ENCODE measurements at regions not wholly inside any gene's neighbourhood (a gene's known extent, or its start where the extent isn't known, plus 50 kb on each side); places are given as distances from the start of the nearest gene placed in this dataset.

GRCh38 chr12:71057330-71057729, 100.5 kb downstream of the TSPAN8 start:
- DNase-seq, result peak; percentile 33
- no peaks in the 10 kb centered on the region for H3K36me3 ChIP-seq (replicated peaks in 1 of 2; ENCODE audit: control insufficient read depth in 1 of 2, insufficient read depth in 2 of 2, low read length in 1 of 2)
- H2AFZ ChIP-seq (ENCODE audit: low read depth), result no peak overlapping the region
- H3F3A ChIP-seq (replicated peaks; ENCODE audit: insufficient read depth), result no peaks in the 10 kb centered on the region
- H4K20me1 ChIP-seq (ENCODE audit: insufficient read depth), result no peaks in the 10 kb centered on the region
- no peak overlapping the region for H3K9ac ChIP-seq
- POLR2A ChIA-PET, result no interaction called here
- CTCF ChIA-PET, result no interaction called here
- H3K9me3 ChIP-seq, result no peaks in the 10 kb centered on the region; the same call in 1 of the 2 replicates
- no peaks in the 10 kb centered on the region for H3K27me3 ChIP-seq (ENCODE audit: insufficient read depth)
- H3K9me2 ChIP-seq, result no peaks in the 10 kb centered on the region
- H3K79me2 ChIP-seq (ENCODE audit: insufficient read depth), result no peaks in the 10 kb centered on the region
- no peak overlapping the region for H3K4me3 ChIP-seq (ENCODE audit: low read depth in 2 of 2, low read length in 1 of 2)
- H3K4me1 ChIP-seq (ENCODE audit: control insufficient read depth in 1 of 2, insufficient read depth in 2 of 2, low read depth in 1 of 2, low read length in 1 of 2), result peaks cover 0 to 5% of the 10 kb centered on the region in 2 experiments; a peak in 3 of 4 replicates
- WGBS (ENCODE audit: low lambda C conversion rate), result 35% methylated on average over 2 of the region's 2 CpGs
- peak overlapping the region in 1 of 2 experiments; percentile 50; a peak in 2 of 4 replicates for H3K27ac ChIP-seq (ENCODE audit: low read depth in 2 of 2, low read length in 1 of 2)
- TF ChIP-seq MEF2A (IDR thresholded peaks at IDR 0.05; ENCODE audit: borderline replicate concordance, low read depth), result no peak
- TF ChIP-seq NFIC (IDR thresholded peaks at IDR 0.05; ENCODE audit: borderline replicate concordance), result peak; percentile 22; the same call in 1 of the 2 replicates
- peak in 1 of 2 experiments; percentile 27; a peak in 1 of 4 replicates for TF ChIP-seq EP300 (IDR thresholded peaks at IDR 0.05; ENCODE audit: borderline replicate concordance in 1 of 2, low read depth in 1 of 2, low read length in 1 of 2)
- TF ChIP-seq ELF1 (IDR thresholded peaks at IDR 0.05), result no peak
- no peak for TF ChIP-seq NRF1 (IDR thresholded peaks at IDR 0.05; ENCODE audit: low read depth, low read length)
- TF ChIP-seq MAX (IDR thresholded peaks at IDR 0.05; ENCODE audit: low read depth), result no peak
- no peak for TF ChIP-seq EZH2phosphoT487 (IDR thresholded peaks at IDR 0.05; ENCODE audit: borderline replicate concordance, low read depth)
- 0 out of 2 replicates have a peak, but pooled peaks have one; percentile 16 for TF ChIP-seq TCF12 (IDR thresholded peaks at IDR 0.05)
- no peak overlapping the region for H3K4me2 ChIP-seq

- H3K4me1 ChIP-seq (ENCODE audit: control insufficient read depth in 1 of 2, insufficient read depth in 2 of 2, low read depth in 1 of 2, low read length in 1 of 2), result peaks cover 0 to 5% of the 10 kb centered on the region in 2 experiments; a peak in 2 of 4 replicates
- no peak for TF ChIP-seq EZH2phosphoT487 (IDR thresholded peaks at IDR 0.05; ENCODE audit: borderline replicate concordance, low read depth)
- TF ChIP-seq FOSL2 (IDR thresholded peaks at IDR 0.05; ENCODE audit: borderline replicate concordance, low read depth), result no peak
- TF ChIP-seq GABPA (IDR thresholded peaks at IDR 0.05; ENCODE audit: low read depth), result no peak
- no peak for TF ChIP-seq ELF1 (IDR thresholded peaks at IDR 0.05)
- no peak for TF ChIP-seq USF2 (IDR thresholded peaks at IDR 0.05; ENCODE audit: borderline replicate concordance, low read depth, low read length)
- TF ChIP-seq NRF1 (IDR thresholded peaks at IDR 0.05; ENCODE audit: low read depth, low read length), result no peak
- no peak for TF ChIP-seq CTCF (IDR thresholded peaks at IDR 0.05)
- no peak for TF ChIP-seq RXRA (IDR thresholded peaks at IDR 0.05; ENCODE audit: borderline replicate concordance, low read depth)
- no peak for TF ChIP-seq TAF1 (IDR thresholded peaks at IDR 0.05; ENCODE audit: borderline replicate concordance, low read depth, low read length)
- TF ChIP-seq ZBTB33 (IDR thresholded peaks at IDR 0.05; ENCODE audit: borderline replicate concordance, low read depth), result no peak
- TF ChIP-seq EP300 (IDR thresholded peaks at IDR 0.05; ENCODE audit: borderline replicate concordance in 1 of 2, low read depth in 1 of 2, low read length in 1 of 2), result no peak
- TF ChIP-seq NFIC (IDR thresholded peaks at IDR 0.05; ENCODE audit: borderline replicate concordance), result no peak
- TF ChIP-seq MAX (IDR thresholded peaks at IDR 0.05; ENCODE audit: low read depth), result no peak
- TF ChIP-seq SMC3 (IDR thresholded peaks at IDR 0.05; ENCODE audit: low read depth, low read length), result no peak
- no peak for TF ChIP-seq IRF3 (IDR thresholded peaks at IDR 0.05; ENCODE audit: low read depth, low read length)
- no peak for TF ChIP-seq SIN3A (IDR thresholded peaks at IDR 0.05; ENCODE audit: borderline replicate concordance, low read depth, low read length)
- TF ChIP-seq JUND (IDR thresholded peaks at IDR 0.05), result no peak
- no peak for TF ChIP-seq USF1 (IDR thresholded peaks at IDR 0.05; ENCODE audit: borderline replicate concordance, low read depth)
- DNase-seq, result no peak
- no peak overlapping the region for H3K27ac ChIP-seq (ENCODE audit: low read depth in 2 of 2, low read length in 1 of 2)
- no peaks in the 10 kb centered on the region for H3K36me3 ChIP-seq (replicated peaks in 1 of 2; ENCODE audit: control insufficient read depth in 1 of 2, insufficient read depth in 2 of 2, low read length in 1 of 2)
- no peaks in the 10 kb centered on the region for H3K27me3 ChIP-seq (ENCODE audit: insufficient read depth)
- no peak overlapping the region for H3K4me3 ChIP-seq (ENCODE audit: low read depth in 2 of 2, low read length in 1 of 2)
- H3K9me2 ChIP-seq, result no peaks in the 10 kb centered on the region
- no peaks in the 10 kb centered on the region for H3K79me2 ChIP-seq (ENCODE audit: insufficient read depth)
- no peaks in the 10 kb centered on the region; the same call in 1 of the 2 replicates for H3K9me3 ChIP-seq
- no peak overlapping the region for H3K4me2 ChIP-seq
- POLR2A ChIA-PET, result no interaction called here
- H3K9ac ChIP-seq, result no peak overlapping the region
- CTCF ChIA-PET, result no interaction called here
- H2AFZ ChIP-seq (ENCODE audit: low read depth), result no peak overlapping the region
- H3F3A ChIP-seq (replicated peaks; ENCODE audit: insufficient read depth), result no peaks in the 10 kb centered on the region
- WGBS (ENCODE audit: low lambda C conversion rate), result 24% methylated on average over 2 of the region's 2 CpGs
- no peaks in the 10 kb centered on the region for H4K20me1 ChIP-seq (ENCODE audit: insufficient read depth)
These were observed 103.2 kb downstream of the TSPAN8 start for GRCh38 chr12:71054551-71054950.
